Prostate gland (tissue), 2 donors: ENCODE measurements at regions not wholly inside any gene's neighbourhood (a gene's known extent, or its start where the extent isn't known, plus 50 kb on each side); places are given as distances from the start of the nearest gene placed in this dataset.

Experiments
- CTCF ChIP-seq, 4 experiments: fragments of 200-600 bp in 2 of 4; fragments of 450-650 bp in 2 of 4; sonication (generic) in 2 of 4; IDR thresholded peaks; 1 replicate in 3 of 4; 2 replicates in 1 of 4; pipeline ENCODE4 v1.5.1; 2016 to 2019; ENCODE audit warnings: antibody characterized with exemption in 4 of 4, mild to moderate bottlenecking in 2 of 4, moderate library complexity in 2 of 4
- POLR2A ChIP-seq: fragments of 450-650 bp; IDR thresholded peaks from one replicate; pipeline ENCODE4 v1.6.1; 2016; ENCODE audit warnings: antibody characterized with exemption, mild to moderate bottlenecking
- POLR2AphosphoS5 ChIP-seq: sonication (generic); formaldehyde crosslinking; IDR thresholded peaks from one replicate; pipeline ENCODE4 v1.6.1; 2017; ENCODE audit warnings: antibody characterized with exemption

GRCh38 chr16:85285681-85286065 lies 173.4 kb upstream of the CIBAR2 start:
- TF ChIP-seq CTCF (IDR thresholded peaks at IDR 0.05) (no peak), POLR2A (no peak), POLR2AphosphoS5 (no peak)
